NCI-H748 (cell line): ENCODE measurements at regions not wholly inside any gene's neighbourhood (a gene's known extent, or its start where the extent isn't known, plus 50 kb on each side); places are given as distances from the start of the nearest gene placed in this dataset.
"Not testable (repeated sequence)": the region's sequence is repeated elsewhere in the genome, so short reads cannot be mapped to it uniquely, and the experiment has no call there.

Source experiments
- DNase-seq: peaks from one replicate; lab custom pipeline; 2025; ENCODE audit not compliant: unreplicated experiment; lab: John Stamatoyannopoulos, UW

- DNase-seq, result no peak
Observed at GRCh38 chr12:105622846-105623736, 292.6 kb downstream of the C12orf75 start.

GRCh38 chr12:105626653-105627052, 296.2 kb downstream of the C12orf75 start:
- no peak for DNase-seq

GRCh38 chr12:105637470-105637869, 307.0 kb downstream of the C12orf75 start:
- no peak for DNase-seq

DNA sequence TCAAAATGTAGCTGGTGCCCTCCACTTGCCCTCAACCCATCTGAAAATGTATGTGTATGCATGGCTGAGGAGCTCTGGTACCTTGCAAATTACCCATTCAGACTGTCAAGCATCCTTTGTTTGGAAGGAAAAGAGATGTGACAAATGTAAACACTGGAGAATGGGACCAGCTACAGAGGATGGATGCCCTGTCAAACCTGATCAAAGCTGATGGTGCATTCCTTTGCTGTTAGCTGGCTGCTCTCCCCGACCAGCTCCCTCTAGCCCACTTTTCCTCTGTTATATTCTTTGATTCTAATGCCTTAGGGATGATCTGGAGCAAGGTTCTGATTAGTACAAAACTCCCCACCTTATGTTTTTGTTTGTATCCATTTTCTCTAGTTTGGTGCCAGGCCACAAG, 310.3 kb downstream of the C12orf75 start:
- DNase-seq, result peak; percentile 5

GRCh38 chr12:105641749-105642148, 311.3 kb downstream of the C12orf75 start:
- DNase-seq, result no peak

DNA sequence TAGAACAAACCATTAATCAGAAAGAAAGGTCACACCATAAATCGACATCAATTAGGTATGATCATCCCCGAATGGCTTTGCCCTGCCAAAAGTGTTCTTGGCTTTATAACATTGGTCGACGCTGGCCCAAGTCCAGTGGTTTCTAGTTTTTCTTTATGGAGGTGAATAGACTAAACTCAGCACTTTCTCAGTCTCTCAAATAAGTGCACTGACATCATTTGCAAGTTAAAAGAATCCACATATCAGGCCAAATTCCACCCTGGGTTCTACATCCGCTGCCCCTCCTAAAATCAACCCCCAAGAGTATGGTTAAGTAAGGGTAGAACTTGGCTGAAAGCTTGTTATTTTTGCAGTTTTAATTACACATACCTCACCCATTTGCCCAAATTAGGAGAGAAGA, 314.3 kb downstream of the C12orf75 start:
- no peak for DNase-seq

DNA sequence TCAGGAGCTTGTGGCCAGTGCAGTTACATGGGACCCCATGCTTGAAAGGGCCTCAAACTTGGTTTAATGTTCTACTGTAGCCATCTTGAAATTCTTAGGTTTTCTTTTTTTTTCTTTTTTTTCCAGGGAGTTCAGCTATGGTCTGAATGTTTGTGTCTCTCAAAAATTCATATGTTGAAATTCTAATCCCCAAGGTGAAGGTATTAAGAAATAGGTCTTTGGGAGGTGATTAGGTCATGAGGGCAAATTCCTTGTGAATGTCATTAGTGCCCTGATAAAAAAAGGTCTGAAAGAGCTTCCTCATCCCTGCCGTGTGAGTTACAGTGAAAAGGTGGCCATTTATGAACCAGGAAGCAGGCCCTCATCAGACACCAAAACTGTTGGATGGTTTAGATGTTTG, 324.1 kb downstream of the C12orf75 start:
- no peak for DNase-seq

DNA sequence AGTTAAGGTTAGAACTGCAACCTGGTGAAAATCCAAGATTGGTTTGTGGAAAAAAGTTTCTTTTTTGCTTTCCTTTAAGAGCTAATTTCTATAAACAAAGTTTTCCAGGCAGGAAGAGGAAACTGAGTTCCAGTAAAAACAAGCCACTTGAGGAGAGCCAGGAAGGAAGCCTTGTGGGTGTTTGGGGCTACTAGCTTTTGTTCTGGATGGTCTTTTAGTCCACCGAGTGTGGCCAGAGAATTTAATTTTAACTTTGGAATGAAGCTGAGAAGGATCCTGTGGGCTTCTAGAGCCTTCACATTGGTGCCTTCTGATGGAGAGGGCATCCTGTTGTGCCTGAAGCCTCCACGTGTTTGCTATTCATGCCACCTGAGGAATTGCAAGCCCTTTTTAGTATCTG, 327.9 kb downstream of the C12orf75 start:
- no peak for DNase-seq

- DNase-seq, result no peak
Observed at GRCh38 chr12:105659355-105660075, 329.0 kb downstream of the C12orf75 start.

- DNase-seq, result not testable (repeated sequence)
Observed at GRCh38 chr12:105664765-105665164, 334.3 kb downstream of the C12orf75 start.

GRCh38 chr12:105665366-105665765, 334.9 kb downstream of the C12orf75 start:
- no peak for DNase-seq

- no peak for DNase-seq
Observed at GRCh38 chr12:105667973-105668743, 337.7 kb downstream of the C12orf75 start.

GRCh38 chr12:105670672-105671071, 340.2 kb downstream of the C12orf75 start:
- DNase-seq, result no peak

DNA sequence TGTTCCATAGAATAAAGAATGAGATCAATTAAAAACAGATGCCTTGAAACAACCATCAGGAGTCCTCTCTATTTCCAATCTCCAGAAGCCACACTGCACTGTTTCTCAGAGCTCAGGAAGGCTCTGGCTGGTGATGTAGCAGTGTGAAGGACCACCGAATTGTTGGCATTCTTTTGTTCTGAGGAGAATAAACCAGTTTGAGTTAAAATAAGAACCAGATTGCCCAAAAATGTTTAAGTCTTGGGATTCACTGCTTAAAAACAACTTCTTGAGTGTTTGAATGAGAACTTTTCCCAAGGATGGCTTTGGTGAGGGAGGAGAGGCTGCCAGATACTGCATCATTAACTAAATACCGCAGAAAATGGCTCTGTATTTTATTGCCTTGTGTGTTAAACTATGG, 341.2 kb downstream of the C12orf75 start:
- no peak for DNase-seq

- no peak for DNase-seq
Observed at GRCh38 chr12:105672121-105672975, 341.9 kb downstream of the C12orf75 start.

DNA sequence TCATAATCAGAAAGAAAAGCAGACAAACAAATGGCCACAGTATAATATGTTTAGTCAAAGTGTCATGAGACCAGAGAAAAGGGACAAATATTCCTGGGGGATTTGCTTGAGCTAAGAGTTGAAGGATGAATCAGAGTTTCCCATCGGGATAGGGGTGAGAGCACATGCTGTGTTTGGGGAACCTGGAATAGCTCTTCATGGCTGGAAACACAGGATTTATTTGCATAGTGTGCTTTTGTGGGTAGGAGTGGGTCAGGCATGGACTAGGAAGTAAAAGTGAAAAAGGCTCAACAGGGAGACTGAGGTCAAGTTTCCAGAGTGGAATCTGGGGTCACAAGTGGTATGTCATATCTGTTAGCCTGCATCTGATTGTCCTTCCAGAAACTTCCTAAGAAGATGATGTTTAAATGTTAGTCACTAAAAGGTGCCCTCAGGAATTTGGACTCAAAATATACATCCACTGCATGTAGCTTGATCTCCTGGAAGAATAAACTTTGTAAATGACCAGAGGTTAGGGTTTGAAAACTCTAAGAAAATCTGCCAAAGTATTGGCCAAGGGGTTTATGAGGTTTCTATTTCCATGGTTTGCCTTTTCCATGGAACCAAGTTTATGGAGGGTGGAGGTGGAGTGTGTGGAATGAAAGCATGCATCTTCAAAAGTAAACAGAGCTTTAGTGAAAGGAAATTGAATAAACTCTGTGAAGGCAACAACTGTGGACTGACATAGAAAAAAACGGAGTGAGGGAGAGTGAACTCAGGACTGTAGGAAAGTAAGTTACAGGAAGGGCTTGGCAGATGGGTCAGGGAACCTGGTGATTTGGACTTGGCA, 344.6 kb downstream of the C12orf75 start:
- DNase-seq, result no peak

DNA sequence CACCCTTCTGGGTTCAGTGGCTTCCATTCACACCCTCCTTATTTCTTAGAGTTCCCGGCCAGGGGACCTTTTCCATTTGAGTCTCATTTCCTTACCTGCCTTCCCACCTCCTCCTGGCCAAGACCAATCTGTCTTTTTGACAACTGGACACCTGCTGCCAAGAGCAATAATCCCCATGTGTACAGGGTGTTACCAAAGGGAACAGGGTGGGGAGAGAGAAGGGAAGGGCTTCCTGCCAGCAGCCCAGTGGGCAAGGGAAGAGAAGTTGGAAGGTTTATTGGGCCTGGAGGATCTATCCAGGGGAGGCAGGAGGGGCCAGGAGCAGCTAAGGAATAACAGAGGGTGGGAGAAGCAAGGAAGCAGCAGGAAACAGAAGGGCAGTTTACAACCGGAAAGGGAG, 346.2 kb downstream of the C12orf75 start:
- DNase-seq, result peak; percentile 9

DNA sequence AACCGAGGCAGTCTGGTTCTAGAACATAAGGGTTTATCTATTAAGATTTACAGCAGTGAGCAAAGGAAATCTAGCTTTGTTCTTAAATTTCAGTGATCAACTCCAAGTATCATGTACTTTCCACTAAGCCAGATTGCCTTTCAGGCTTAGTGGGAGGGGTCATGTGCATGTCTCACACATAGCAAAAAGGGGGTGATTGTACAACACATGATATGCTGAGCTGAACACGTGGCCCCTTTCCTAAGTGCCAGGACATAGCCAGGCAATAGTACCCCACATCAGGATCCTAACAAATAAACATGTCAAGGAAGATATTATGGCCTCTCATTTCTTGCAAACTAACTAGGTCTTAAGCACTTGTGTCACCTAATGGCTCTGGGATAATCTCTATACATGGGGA, 347.2 kb downstream of the C12orf75 start:
- no peak for DNase-seq

DNA sequence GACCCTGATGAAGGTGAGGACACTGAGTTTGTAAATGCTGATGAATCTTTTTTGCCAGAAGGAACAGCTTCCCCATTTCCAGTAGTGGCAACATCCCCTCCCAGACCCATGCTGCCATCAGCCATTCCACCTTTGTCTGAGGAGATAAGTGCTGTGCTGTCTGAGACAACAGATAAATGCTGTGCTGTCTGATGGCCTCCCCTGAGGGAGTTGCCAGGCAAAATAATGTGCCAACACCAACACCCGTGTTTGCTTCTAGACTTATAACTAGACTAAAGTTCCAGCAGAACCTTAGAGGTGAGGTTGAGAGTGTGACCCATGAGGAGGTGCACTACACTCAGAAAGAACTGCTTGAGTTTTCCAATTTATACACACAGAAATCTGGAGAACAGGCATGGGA, 349.5 kb downstream of the C12orf75 start:
- DNase-seq, result no peak

DNA sequence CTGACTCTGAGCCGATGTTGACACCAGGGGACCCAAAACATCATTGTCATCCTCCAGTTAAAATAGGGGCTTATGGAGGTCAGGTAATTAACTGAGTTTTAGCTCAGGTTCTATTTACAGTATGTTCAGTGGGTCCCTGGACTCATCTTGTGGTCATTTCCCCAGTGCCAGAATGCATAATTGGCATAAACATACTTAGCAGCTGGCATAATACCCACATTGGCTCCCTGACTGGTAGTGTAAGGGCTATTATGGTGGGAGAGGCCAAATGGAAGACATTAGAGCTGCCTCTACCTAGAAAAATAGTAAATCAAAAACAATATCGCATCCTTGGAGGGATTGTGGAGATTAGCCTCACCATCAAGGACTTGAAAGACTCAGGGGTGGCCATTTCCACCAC, 350.9 kb downstream of the C12orf75 start:
- no peak for DNase-seq
